ENCODE measurements at regions not wholly inside any gene's neighbourhood (a gene's known extent, or its start where the extent isn't known, plus 50 kb on each side); places are given as distances from the start of the nearest gene placed in this dataset.

DNA sequence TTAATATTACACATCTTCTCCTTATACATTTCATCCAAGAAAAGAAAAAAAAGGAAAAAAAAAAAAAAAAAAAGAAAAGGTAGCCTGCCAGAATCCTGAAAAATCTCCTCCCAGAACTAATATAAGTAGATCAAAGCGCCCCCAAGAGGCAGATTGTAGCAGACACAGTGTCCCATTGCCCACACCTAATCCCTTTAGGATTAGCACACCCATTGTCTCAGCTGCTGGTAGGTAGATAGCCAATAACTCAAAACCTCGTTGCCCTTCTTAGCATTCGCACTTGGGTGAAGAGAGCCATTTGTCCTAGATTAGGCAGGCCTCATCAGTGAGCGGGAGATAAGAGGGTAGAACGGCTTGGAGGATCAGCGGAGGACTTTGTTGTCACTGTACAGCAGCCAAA, 100.2 kb upstream of the SORCS1 start:
- DNase-seq (ENCODE audit: low read depth, low spot score), result no peak
- Histone ChIP-seq H3K27me3 (ENCODE audit: insufficient read depth, low read length) (no peaks in the 10 kb centered on the region), H2AFZ (ENCODE audit: low read depth, low read length, poor library complexity, severe bottlenecking) (no peak overlapping the region), H4K20me1 (ENCODE audit: insufficient read depth) (no peaks in the 10 kb centered on the region), H3K9ac (ENCODE audit: low read length) (no peak overlapping the region), H3K79me2 (ENCODE audit: insufficient read depth, low read length) (no peaks in the 10 kb centered on the region), H3K27ac (ENCODE audit: low read depth, low read length) (no peak overlapping the region), H3K4me2 (ENCODE audit: low read length) (no peak overlapping the region), H3K4me1 (ENCODE audit: control insufficient read depth in 1 of 2, insufficient read depth in 2 of 2, low read length in 2 of 2) (no peaks in the 10 kb centered on the region), H3K36me3 (ENCODE audit: control insufficient read depth in 1 of 2, insufficient read depth in 2 of 2, low read length in 2 of 2) (no peaks in the 10 kb centered on the region), H3K9me2 (ENCODE audit: insufficient read depth) (no peaks in the 10 kb centered on the region), H3K4me3 (replicated peaks in 1 of 2; ENCODE audit: low read depth in 1 of 2, low read length in 2 of 2) (no peak overlapping the region), H3K9me3 (ENCODE audit: control insufficient read depth in 1 of 2, insufficient read depth in 1 of 2, low read depth in 1 of 2, low read length in 2 of 2) (peaks cover 24 to 52% of the 10 kb centered on the region in 2 experiments)
- ChIA-PET RAD21 (ENCODE audit: low non-redundant PET in 1 of 2, low total read pairs in 2 of 2, uncharacterized antibody in 2 of 2, unreplicated experiment in 2 of 2) (no interaction called here), CTCF (no interaction called here), POLR2A (no interaction called here)
- no peak for TF ChIP-seq TCF7L2 (IDR thresholded peaks at IDR 0.05; ENCODE audit: borderline replicate concordance, extremely low read depth, insufficient read depth, insufficient read length)
- ATAC-seq, result no peak
- no TSS peak for BruUV-seq (replicated peaks)
- intact Hi-C loops (cut with micrococcal nuclease), result no loop called here

DNA sequence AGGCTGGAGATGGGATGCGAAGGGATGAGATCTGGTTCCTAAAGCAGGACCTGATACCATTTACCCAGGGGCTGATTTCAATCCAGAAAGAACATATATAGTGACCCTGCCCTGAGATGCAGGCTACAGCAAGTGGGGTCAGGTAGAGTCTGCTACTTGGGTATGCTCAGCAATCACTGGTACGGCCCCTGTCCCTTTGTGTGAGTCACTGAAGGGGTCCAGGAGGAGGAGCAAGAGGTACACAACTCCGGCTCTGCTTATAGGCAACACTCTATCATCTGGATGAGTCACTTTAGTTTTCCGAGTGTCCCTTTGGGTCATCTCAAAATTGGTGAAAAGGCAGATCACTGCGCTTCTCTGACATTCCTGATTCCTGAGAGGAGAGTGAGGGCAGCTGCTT, 79.6 kb upstream of the SORCS1 start:
- POLR2A ChIA-PET, result no interaction called here
- ATAC-seq (no peak), DNase-seq (ENCODE audit: low read depth, low spot score) (no peak)
- Histone ChIP-seq H3K79me2 (ENCODE audit: insufficient read depth, low read length) (no peaks in the 10 kb centered on the region), H4K20me1 (ENCODE audit: insufficient read depth) (no peaks in the 10 kb centered on the region), H3K4me2 (ENCODE audit: low read length) (no peak overlapping the region), H2AFZ (ENCODE audit: low read depth, low read length, poor library complexity, severe bottlenecking) (no peak overlapping the region), H3K27ac (ENCODE audit: low read depth, low read length) (no peak overlapping the region), H3K4me1 (ENCODE audit: control insufficient read depth in 1 of 2, insufficient read depth in 2 of 2, low read length in 2 of 2) (no peaks in the 10 kb centered on the region), H3K4me3 (replicated peaks in 1 of 2; ENCODE audit: low read depth in 1 of 2, low read length in 2 of 2) (no peak overlapping the region), H3K9me3 (ENCODE audit: control insufficient read depth in 1 of 2, insufficient read depth in 1 of 2, low read depth in 1 of 2, low read length in 2 of 2) (peaks cover 25 to 36% of the 10 kb centered on the region in 2 experiments; a peak in 2 of 4 replicates), H3K9ac (ENCODE audit: low read length) (no peak overlapping the region), H3K9me2 (ENCODE audit: insufficient read depth) (no peaks in the 10 kb centered on the region), H3K36me3 (ENCODE audit: control insufficient read depth in 1 of 2, insufficient read depth in 2 of 2, low read length in 2 of 2) (no peaks in the 10 kb centered on the region), H3K27me3 (ENCODE audit: insufficient read depth, low read length) (no peaks in the 10 kb centered on the region)
- RAD21 ChIA-PET (ENCODE audit: low non-redundant PET in 1 of 2, low total read pairs in 2 of 2, uncharacterized antibody in 2 of 2, unreplicated experiment in 2 of 2), result no interaction called here
- TF ChIP-seq SIN3A (IDR thresholded peaks at IDR 0.05; ENCODE audit: low read depth) (no peak), ZNF274 (IDR thresholded peaks at IDR 0.05; ENCODE audit: low read depth, low read length) (no peak), POLR2A (IDR thresholded peaks at IDR 0.05; ENCODE audit: borderline replicate concordance, extremely low read depth, insufficient read depth, insufficient read length) (no peak), EGR1 (IDR thresholded peaks at IDR 0.05; ENCODE audit: low read depth) (no peak), SP1 (IDR thresholded peaks at IDR 0.05; ENCODE audit: low read depth) (no peak), YY1 (IDR thresholded peaks at IDR 0.05; ENCODE audit: extremely low read depth, insufficient replicate concordance, low read depth, low read length) (no peak), FOSL1 (IDR thresholded peaks at IDR 0.05; ENCODE audit: low read depth) (no peak), CEBPB (IDR thresholded peaks at IDR 0.05; ENCODE audit: low read depth) (no peak), EZH2 (IDR thresholded peaks at IDR 0.05) (no peak)
- TF ChIP-seq, protein P1, sequence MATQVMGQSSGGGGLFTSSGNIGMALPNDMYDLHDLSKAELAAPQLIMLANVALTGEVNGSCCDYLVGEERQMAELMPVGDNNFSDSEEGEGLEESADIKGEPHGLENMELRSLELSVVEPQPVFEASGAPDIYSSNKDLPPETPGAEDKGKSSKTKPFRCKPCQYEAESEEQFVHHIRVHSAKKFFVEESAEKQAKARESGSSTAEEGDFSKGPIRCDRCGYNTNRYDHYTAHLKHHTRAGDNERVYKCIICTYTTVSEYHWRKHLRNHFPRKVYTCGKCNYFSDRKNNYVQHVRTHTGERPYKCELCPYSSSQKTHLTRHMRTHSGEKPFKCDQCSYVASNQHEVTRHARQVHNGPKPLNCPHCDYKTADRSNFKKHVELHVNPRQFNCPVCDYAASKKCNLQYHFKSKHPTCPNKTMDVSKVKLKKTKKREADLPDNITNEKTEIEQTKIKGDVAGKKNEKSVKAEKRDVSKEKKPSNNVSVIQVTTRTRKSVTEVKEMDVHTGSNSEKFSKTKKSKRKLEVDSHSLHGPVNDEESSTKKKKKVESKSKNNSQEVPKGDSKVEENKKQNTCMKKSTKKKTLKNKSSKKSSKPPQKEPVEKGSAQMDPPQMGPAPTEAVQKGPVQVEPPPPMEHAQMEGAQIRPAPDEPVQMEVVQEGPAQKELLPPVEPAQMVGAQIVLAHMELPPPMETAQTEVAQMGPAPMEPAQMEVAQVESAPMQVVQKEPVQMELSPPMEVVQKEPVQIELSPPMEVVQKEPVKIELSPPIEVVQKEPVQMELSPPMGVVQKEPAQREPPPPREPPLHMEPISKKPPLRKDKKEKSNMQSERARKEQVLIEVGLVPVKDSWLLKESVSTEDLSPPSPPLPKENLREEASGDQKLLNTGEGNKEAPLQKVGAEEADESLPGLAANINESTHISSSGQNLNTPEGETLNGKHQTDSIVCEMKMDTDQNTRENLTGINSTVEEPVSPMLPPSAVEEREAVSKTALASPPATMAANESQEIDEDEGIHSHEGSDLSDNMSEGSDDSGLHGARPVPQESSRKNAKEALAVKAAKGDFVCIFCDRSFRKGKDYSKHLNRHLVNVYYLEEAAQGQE (IDR thresholded peaks at IDR 0.05; ENCODE audit: low read depth), result no peak
- TF ChIP-seq, protein P2, sequence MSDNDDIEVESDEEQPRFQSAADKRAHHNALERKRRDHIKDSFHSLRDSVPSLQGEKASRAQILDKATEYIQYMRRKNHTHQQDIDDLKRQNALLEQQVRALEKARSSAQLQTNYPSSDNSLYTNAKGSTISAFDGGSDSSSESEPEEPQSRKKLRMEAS (IDR thresholded peaks at IDR 0.05), result no peak
- intact Hi-C loops (cut with micrococcal nuclease), result no loop called here
- no TSS peak for BruUV-seq (replicated peaks)
- CTCF ChIA-PET, result no interaction called here

All from HCT116 (cell line).